HepG2 (cell line): ENCODE measurements at regions not wholly inside any gene's neighbourhood (a gene's known extent, or its start where the extent isn't known, plus 50 kb on each side); places are given as distances from the start of the nearest gene placed in this dataset.

ENCODE experiments used
- ATAC-seq: fragments of 200-7000 bp; cut with Tn5 transposase; 3 replicates; pipeline ENCODE4 v1.9.1; 2020; ENCODE audit warnings: mild to moderate bottlenecking, moderate library complexity
- BruUV-seq: library from RNA; stranded (reverse); fragments of 400-500 nt; replicated peaks from 2 replicates; lab custom pipeline; 2021; lab: Mats Ljungman, UMichigan
- CTCF ChIA-PET: fragments of 300-600 bp; formaldehyde crosslinking; extraction: SDS; loops from one replicate; lab custom pipeline; 2021; ENCODE audit warnings: low total read pairs, inconsistent platforms, low intra/inter-chr PET ratio; lab: Yijun Ruan, JAX
- POLR2A ChIA-PET: fragments of 350-600 bp; sonication (Branson Sonifier 250); formaldehyde crosslinking; loops from one replicate; lab custom pipeline; 2020; ENCODE audit warnings: antibody characterized with exemption, inconsistent platforms; lab: Yijun Ruan, JAX
- DNase-seq: peaks from one replicate; pipeline ENCODE4 v3.0.0-alpha.2; 2015; ENCODE audit warnings: low spot score
- FAIRE-seq: peaks from 3 replicates; lab custom pipeline; 2011; peaks lifted over from hg19 to GRCh38; lab: Jason Lieb, UNC
- H2AFZ ChIP-seq: one replicate; pipeline ENCODE4 v1.6.1; 2011; ENCODE audit warnings: low read length, inconsistent platforms
- H3K27ac ChIP-seq: fragments of 300-600 bp; 3 replicates; pipeline ENCODE4 v1.8.0; 2011; ENCODE audit warnings: mixed run types, mild to moderate bottlenecking, mixed read lengths, low read length, inconsistent platforms; ENCODE audit not compliant: insufficient read depth; ENCODE audit errors: extremely low read length
- H3K27me3 ChIP-seq, 2 experiments: fragments of 200-600 bp in 1 of 2; 2 replicates in 1 of 2; 3 replicates in 1 of 2; pipeline versions ENCODE4 v1.6.0 to v1.8.0; 2011; ENCODE audit warnings: low read length in 2 of 2, mild to moderate bottlenecking in 2 of 2, moderate library complexity in 2 of 2, inconsistent platforms in 1 of 2; ENCODE audit not compliant: insufficient read depth in 2 of 2, control insufficient read depth in 1 of 2
- H3K36me3 ChIP-seq, 2 experiments: fragments of 200-600 bp in 1 of 2; replicated peaks in 1 of 2; 2 replicates in 1 of 2; 3 replicates in 1 of 2; pipeline versions ENCODE4 v1.5.1 to v1.8.0; 2011; ENCODE audit warnings: low read length in 2 of 2, inconsistent platforms in 1 of 2; ENCODE audit not compliant: insufficient read depth in 2 of 2, control insufficient read depth in 1 of 2
- H3K4me1 ChIP-seq: 2 replicates; pipeline ENCODE4 v1.5.1; 2012; ENCODE audit warnings: low read length, inconsistent platforms; ENCODE audit not compliant: insufficient read depth
- H3K4me2 ChIP-seq: 2 replicates; pipeline ENCODE4 v1.6.0; 2011; ENCODE audit warnings: low read depth, low read length, inconsistent platforms
- H3K4me3 ChIP-seq, 3 experiments: fragments of 200-600 bp in 1 of 3; sonication (generic), shearing (Covaris generic) in 1 of 3; replicated peaks in 1 of 3; 2 replicates each; pipeline ENCODE4 v1.5.1; 2011 to 2016; ENCODE audit warnings: low read length in 3 of 3, inconsistent platforms in 2 of 3, low read depth in 2 of 3, mild to moderate bottlenecking in 2 of 3, control low read depth in 1 of 3, mixed read lengths in 1 of 3; ENCODE audit not compliant: insufficient read depth in 1 of 3
- H3K79me2 ChIP-seq: one replicate; pipeline ENCODE4 v1.6.1; 2011; ENCODE audit warnings: low read length, inconsistent platforms; ENCODE audit not compliant: insufficient read depth
- H3K9ac ChIP-seq: 2 replicates; pipeline ENCODE4 v1.6.0; 2011; ENCODE audit warnings: mild to moderate bottlenecking, low read depth, low read length, inconsistent platforms; ENCODE audit not compliant: insufficient read depth
- H3K9me3 ChIP-seq: 2 replicates; pipeline ENCODE4 v1.5.1; 2012; ENCODE audit warnings: mild to moderate bottlenecking, low read length
- H4K20me1 ChIP-seq: 2 replicates; pipeline ENCODE4 v1.6.0; 2011; ENCODE audit warnings: inconsistent platforms, mild to moderate bottlenecking, low read length, moderate library complexity; ENCODE audit not compliant: insufficient read depth
- CBX1 ChIP-seq: IDR thresholded peaks from one replicate; pipeline ENCODE4 v1.6.1; 2016; ENCODE audit warnings: antibody characterized with exemption, low read depth
- CHD4 ChIP-seq: fragments of 200-600 bp; sonication (generic); IDR thresholded peaks from 2 replicates; pipeline ENCODE4 v1.7.0; 2017; ENCODE audit warnings: mild to moderate bottlenecking, low read length, borderline replicate concordance
- HNF4A ChIP-seq: sonication (generic); formaldehyde crosslinking; IDR thresholded peaks from 2 replicates; pipeline ENCODE4 v1.4.0; 2020; ENCODE audit warnings: missing genetic modification reagents
- HNRNPL ChIP-seq: fragments of 200-400 bp; formaldehyde crosslinking; IDR thresholded peaks from 2 replicates; pipeline ENCODE4 v1.6.1; 2017; ENCODE audit warnings: mild to moderate bottlenecking, low read depth, low read length
- IKZF1 ChIP-seq: fragments of 450-650 bp; IDR thresholded peaks from 2 replicates; pipeline ENCODE4 v1.7.1; 2016
- MAF1 ChIP-seq: sonication (generic); formaldehyde crosslinking; IDR thresholded peaks from 2 replicates; pipeline ENCODE4 v1.5.0; 2020; ENCODE audit warnings: missing genetic modification reagents, borderline replicate concordance
- NR2F2 ChIP-seq: IDR thresholded peaks from 2 replicates; pipeline ENCODE4 v1.6.1; 2012; ENCODE audit warnings: low read depth, inconsistent platforms, borderline replicate concordance
- PAF1 ChIP-seq: IDR thresholded peaks from 2 replicates; pipeline ENCODE4 v1.6.1; 2016; ENCODE audit warnings: missing genetic modification reagents, missing compliant biosample characterization
- TP53 ChIP-seq: sonication (generic); formaldehyde crosslinking; conservative IDR thresholded peaks from 2 replicates; pipeline ENCODE4 v1.4.0; 2020; ENCODE audit warnings: missing genetic modification reagents
- ZC3H4 ChIP-seq: sonication (generic); formaldehyde crosslinking; IDR thresholded peaks from 2 replicates; pipeline ENCODE4 v1.4.0; 2020; ENCODE audit warnings: missing genetic modification reagents, borderline replicate concordance
- ZNF343 ChIP-seq: sonication (generic); formaldehyde crosslinking; IDR thresholded peaks from 2 replicates; pipeline ENCODE4 v1.4.0; 2020; ENCODE audit warnings: mild to moderate bottlenecking, missing genetic modification reagents
- ZNF713 ChIP-seq: sonication (generic); formaldehyde crosslinking; IDR thresholded peaks from 2 replicates; pipeline ENCODE4 v1.4.0; 2020; ENCODE audit warnings: mild to moderate bottlenecking, missing genetic modification reagents
- WGBS: methylation state at CpG from one replicate; pipeline ENCODE4 v1.1.6; 2017; ENCODE audit warnings: low lambda C conversion rate; 5-methylcytosine and 5-hydroxymethylcytosine counted together
- in situ Hi-C: cut with HindIII; loops from 2 replicates; pipeline ENCODE4 v1.10.0; 2017; ENCODE audit warnings: low pct_unique_long_range_greater_than_20kb; ENCODE audit not compliant: extremely low pct_ligation_motif_present
- intact Hi-C: fragments of 100-400 bp; cut with micrococcal nuclease; formaldehyde crosslinking; loops from one replicate; pipeline ENCODE4 v1.10.0; 2022; ENCODE audit not compliant: unreplicated experiment
- TF ChIP-seq, protein P1 (sequence below): sonication (generic); formaldehyde crosslinking; IDR thresholded peaks from 2 replicates; pipeline ENCODE4 v1.4.0; 2020; ENCODE audit warnings: missing genetic modification reagents
- TF ChIP-seq, protein P2 (sequence below): sonication (generic); formaldehyde crosslinking; IDR thresholded peaks from 2 replicates; pipeline ENCODE4 v1.4.0; 2020; ENCODE audit warnings: low read depth, mild to moderate bottlenecking, missing genetic modification reagents

DNA sequence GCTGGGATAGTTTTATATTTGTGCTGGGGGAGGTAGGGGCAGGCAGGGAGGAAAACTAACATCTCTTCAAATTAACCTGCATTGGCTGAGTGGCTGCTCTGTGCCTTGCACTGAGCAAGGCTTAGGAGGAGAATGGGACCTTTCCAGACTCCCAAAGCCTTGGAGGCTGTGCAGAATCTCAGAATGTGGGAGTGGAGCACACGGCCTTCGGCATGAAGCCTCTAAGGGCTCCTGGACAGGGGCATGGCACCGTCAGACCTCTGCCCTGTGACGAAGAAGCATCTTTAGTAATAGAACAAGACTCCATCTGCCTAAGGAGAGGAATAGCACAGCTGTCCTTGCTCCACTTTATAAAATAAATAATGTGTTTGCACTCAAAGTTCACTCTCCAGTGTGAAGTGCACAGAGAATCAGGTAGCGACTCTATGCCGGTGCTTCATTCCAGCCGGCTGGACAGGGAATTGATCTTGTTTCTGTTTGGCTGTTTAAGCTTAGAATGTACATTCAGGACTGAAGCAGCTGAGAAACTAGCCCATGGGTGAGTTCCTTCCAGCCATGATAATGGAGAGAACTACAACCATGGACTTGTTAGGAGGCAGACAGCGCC, 228.5 kb upstream of the ADAMTS9 start:
- POLR2A ChIA-PET: no interaction called here
- no peak overlapping the region for H3K4me3 ChIP-seq
- CTCF ChIA-PET: no interaction called here
- no peaks in the 10 kb centered on the region; a peak in 1 of 5 replicates for H3K27me3 ChIP-seq
- H3K4me1 ChIP-seq: no peaks in the 10 kb centered on the region
- intact Hi-C loops (no loop called here), in situ Hi-C loops (no loop called here)
- H3K79me2 ChIP-seq: no peaks in the 10 kb centered on the region
- H3K4me2 ChIP-seq: no peak overlapping the region
- no peak overlapping the region for H3K9ac ChIP-seq
- no TSS peak for BruUV-seq
- WGBS: 18% methylated on average over 7 of the region's 8 CpGs
- H2AFZ ChIP-seq: no peak overlapping the region
- H4K20me1 ChIP-seq: no peaks in the 10 kb centered on the region
- ATAC-seq (peak; percentile 87), FAIRE-seq (no peak), DNase-seq (no peak)
- no peaks in the 10 kb centered on the region for H3K36me3 ChIP-seq
- no peak overlapping the region for H3K27ac ChIP-seq
- TF ChIP-seq PAF1 (no peak), IKZF1 (no peak), MAF1 (CRISPR knock-in tag) (no peak), ZC3H4 (CRISPR knock-in tag) (no peak), CBX1 (no peak), HNRNPL (no peak), ZNF713 (CRISPR knock-in tag) (no peak), TP53 (CRISPR knock-in tag) (no peak), HNF4A (peak; percentile 35; the same call in 1 of the 2 replicates), ZNF343 (CRISPR knock-in tag) (no peak), NR2F2 (no peak), CHD4 (no peak)
- TF ChIP-seq, protein P1, sequence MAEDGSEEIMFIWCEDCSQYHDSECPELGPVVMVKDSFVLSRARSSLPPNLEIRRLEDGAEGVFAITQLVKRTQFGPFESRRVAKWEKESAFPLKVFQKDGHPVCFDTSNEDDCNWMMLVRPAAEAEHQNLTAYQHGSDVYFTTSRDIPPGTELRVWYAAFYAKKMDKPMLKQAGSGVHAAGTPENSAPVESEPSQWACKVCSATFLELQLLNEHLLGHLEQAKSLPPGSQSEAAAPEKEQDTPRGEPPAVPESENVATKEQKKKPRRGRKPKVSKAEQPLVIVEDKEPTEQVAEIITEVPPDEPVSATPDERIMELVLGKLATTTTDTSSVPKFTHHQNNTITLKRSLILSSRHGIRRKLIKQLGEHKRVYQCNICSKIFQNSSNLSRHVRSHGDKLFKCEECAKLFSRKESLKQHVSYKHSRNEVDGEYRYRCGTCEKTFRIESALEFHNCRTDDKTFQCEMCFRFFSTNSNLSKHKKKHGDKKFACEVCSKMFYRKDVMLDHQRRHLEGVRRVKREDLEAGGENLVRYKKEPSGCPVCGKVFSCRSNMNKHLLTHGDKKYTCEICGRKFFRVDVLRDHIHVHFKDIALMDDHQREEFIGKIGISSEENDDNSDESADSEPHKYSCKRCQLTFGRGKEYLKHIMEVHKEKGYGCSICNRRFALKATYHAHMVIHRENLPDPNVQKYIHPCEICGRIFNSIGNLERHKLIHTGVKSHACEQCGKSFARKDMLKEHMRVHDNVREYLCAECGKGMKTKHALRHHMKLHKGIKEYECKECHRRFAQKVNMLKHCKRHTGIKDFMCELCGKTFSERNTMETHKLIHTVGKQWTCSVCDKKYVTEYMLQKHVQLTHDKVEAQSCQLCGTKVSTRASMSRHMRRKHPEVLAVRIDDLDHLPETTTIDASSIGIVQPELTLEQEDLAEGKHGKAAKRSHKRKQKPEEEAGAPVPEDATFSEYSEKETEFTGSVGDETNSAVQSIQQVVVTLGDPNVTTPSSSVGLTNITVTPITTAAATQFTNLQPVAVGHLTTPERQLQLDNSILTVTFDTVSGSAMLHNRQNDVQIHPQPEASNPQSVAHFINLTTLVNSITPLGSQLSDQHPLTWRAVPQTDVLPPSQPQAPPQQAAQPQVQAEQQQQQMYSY (CRISPR knock-in tag): peak; percentile 89
- TF ChIP-seq, protein P2, sequence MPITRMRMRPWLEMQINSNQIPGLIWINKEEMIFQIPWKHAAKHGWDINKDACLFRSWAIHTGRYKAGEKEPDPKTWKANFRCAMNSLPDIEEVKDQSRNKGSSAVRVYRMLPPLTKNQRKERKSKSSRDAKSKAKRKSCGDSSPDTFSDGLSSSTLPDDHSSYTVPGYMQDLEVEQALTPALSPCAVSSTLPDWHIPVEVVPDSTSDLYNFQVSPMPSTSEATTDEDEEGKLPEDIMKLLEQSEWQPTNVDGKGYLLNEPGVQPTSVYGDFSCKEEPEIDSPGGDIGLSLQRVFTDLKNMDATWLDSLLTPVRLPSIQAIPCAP (CRISPR knock-in tag): no peak
- no peaks in the 10 kb centered on the region for H3K9me3 ChIP-seq
